Activated CD8-positive, alpha-beta T cell treated with anti-CD3 and anti-CD28 coated beads for 36 hours (primary cell): ENCODE measurements at regions not wholly inside any gene's neighbourhood (a gene's known extent, or its start where the extent isn't known, plus 50 kb on each side); places are given as distances from the start of the nearest gene placed in this dataset.
"Not testable (repeated sequence)": the region's sequence is repeated elsewhere in the genome, so short reads cannot be mapped to it uniquely, and the experiment has no call there.

Experiments
- ATAC-seq: fragments of 200-7000 bp; cut with Tn5 transposase; one replicate; pipeline ENCODE4 v1.10.0; 2021; ENCODE audit warnings: mild to moderate bottlenecking, moderate library complexity
- CTCF ChIA-PET: fragments of 350-600 bp; sonication (Branson Sonifier 250); formaldehyde crosslinking; loops from one replicate; lab custom pipeline; 2021; ENCODE audit warnings: antibody characterized with exemption; lab: Charles Lee
- POLR2A ChIA-PET: fragments of 350-600 bp; sonication (Branson Sonifier 250); formaldehyde crosslinking; loops from one replicate; lab custom pipeline; 2021; ENCODE audit warnings: antibody characterized with exemption; lab: Charles Lee
- DNase-seq: peaks from one replicate; pipeline ENCODE4 v3.0.0-alpha.2; 2020
- H3K27ac Mint-ChIP-seq: one replicate; pipeline ENCODE4 v1.8.0; 2021; ENCODE audit warnings: mild to moderate bottlenecking, mixed read lengths
- H3K27me3 Mint-ChIP-seq: one replicate; pipeline ENCODE4 v1.8.0; 2021; ENCODE audit warnings: mixed read lengths
- H3K36me3 Mint-ChIP-seq: one replicate; pipeline ENCODE4 v1.8.0; 2021; ENCODE audit warnings: low read depth, mixed read lengths
- H3K4me1 Mint-ChIP-seq: one replicate; pipeline ENCODE4 v1.8.0; 2021; ENCODE audit warnings: low read depth, mixed read lengths
- H3K4me3 Mint-ChIP-seq: one replicate; pipeline ENCODE4 v1.8.0; 2021; ENCODE audit warnings: mild to moderate bottlenecking, moderate library complexity, mixed read lengths
- H3K9me3 Mint-ChIP-seq: one replicate; pipeline ENCODE4 v1.8.0; 2021; ENCODE audit warnings: mixed read lengths
- CTCF ChIP-seq: fragments of 200-600 bp; IDR thresholded peaks from one replicate; pipeline ENCODE4 v1.8.0; 2022; ENCODE audit warnings: antibody characterized with exemption, mild to moderate bottlenecking
- intact Hi-C: fragments of 100-400 bp; cut with micrococcal nuclease; formaldehyde crosslinking; loops from one replicate; pipeline ENCODE4 v1.10.0; 2022

- H3K4me3 Mint-ChIP-seq, result no peak overlapping the region
- intact Hi-C loops, result no loop called here
- no peaks in the 10 kb centered on the region for H3K9me3 Mint-ChIP-seq
- H3K27me3 Mint-ChIP-seq, result no peaks in the 10 kb centered on the region
- CTCF ChIA-PET, result no interaction called here
- H3K36me3 Mint-ChIP-seq, result no peaks in the 10 kb centered on the region
- ATAC-seq (no peak), DNase-seq (no peak)
- H3K27ac Mint-ChIP-seq, result no peak overlapping the region
- no peaks in the 10 kb centered on the region for H3K4me1 Mint-ChIP-seq
- POLR2A ChIA-PET, result no interaction called here
- TF ChIP-seq CTCF, result no peak
Observed at GRCh38 chrX:140432346-140433175, 72.3 kb downstream of the SOX3 start.

GRCh38 chrX:140431521-140431920 is 73.3 kb downstream of the SOX3 start:
- no peak for ATAC-seq
- CTCF ChIA-PET, result no interaction called here
- Mint-ChIP-seq H3K4me3 (no peak overlapping the region), H3K27me3 (no peaks in the 10 kb centered on the region), H3K9me3 (no peaks in the 10 kb centered on the region), H3K27ac (no peak overlapping the region), H3K4me1 (no peaks in the 10 kb centered on the region), H3K36me3 (no peaks in the 10 kb centered on the region)
- TF ChIP-seq CTCF, result no peak
- POLR2A ChIA-PET, result no interaction called here
- no peak for DNase-seq
- intact Hi-C loops, result no loop called here

- CTCF ChIA-PET, result no interaction called here
- ATAC-seq (no peak), DNase-seq (no peak)
Observed at GRCh38 chrX:140425712-140426395, 79.0 kb downstream of the SOX3 start.

GRCh38 chrX:140422501-140422900 is 82.4 kb downstream of the SOX3 start:
- no peak overlapping the region for H3K27ac Mint-ChIP-seq
- no peak overlapping the region for H3K4me3 Mint-ChIP-seq
- DNase-seq (no peak), ATAC-seq (no peak)
- CTCF ChIA-PET, result no interaction called here
- POLR2A ChIA-PET, result no interaction called here
- no peaks in the 10 kb centered on the region for H3K36me3 Mint-ChIP-seq
- TF ChIP-seq CTCF, result no peak
- intact Hi-C loops, result no loop called here
- H3K27me3 Mint-ChIP-seq, result no peaks in the 10 kb centered on the region
- H3K4me1 Mint-ChIP-seq, result no peaks in the 10 kb centered on the region
- no peaks in the 10 kb centered on the region for H3K9me3 Mint-ChIP-seq

More at GRCh38 chrX:140425712-140426395, 79.0 kb downstream of the SOX3 start:
- no peak for TF ChIP-seq CTCF
- no peak overlapping the region for H3K27ac Mint-ChIP-seq
- no peaks in the 10 kb centered on the region for H3K9me3 Mint-ChIP-seq
- POLR2A ChIA-PET, result no interaction called here
- intact Hi-C loops, result no loop called here
- no peak overlapping the region for H3K4me3 Mint-ChIP-seq
- no peaks in the 10 kb centered on the region for H3K27me3 Mint-ChIP-seq
- H3K4me1 Mint-ChIP-seq, result no peaks in the 10 kb centered on the region
- H3K36me3 Mint-ChIP-seq, result no peaks in the 10 kb centered on the region

- POLR2A ChIA-PET, ATAC-seq, H3K27me3 Mint-ChIP-seq, H3K27ac Mint-ChIP-seq, H3K9me3 Mint-ChIP-seq, CTCF ChIA-PET, DNase-seq, H3K36me3 Mint-ChIP-seq, H3K4me1 Mint-ChIP-seq, intact Hi-C loops, H3K4me3 Mint-ChIP-seq: not testable (repeated sequence)
Observed at GRCh38 chrX:140402131-140402530, 102.7 kb downstream of the SOX3 start.

GRCh38 chrX:140396326-140396725 is 108.5 kb downstream of the SOX3 start:
- H3K36me3 Mint-ChIP-seq, H3K27ac Mint-ChIP-seq, H3K4me3 Mint-ChIP-seq, H3K4me1 Mint-ChIP-seq, H3K9me3 Mint-ChIP-seq, ATAC-seq, CTCF ChIA-PET, H3K27me3 Mint-ChIP-seq, DNase-seq, intact Hi-C loops, POLR2A ChIA-PET: not testable (repeated sequence)
